HG03039 (cell line): ENCODE measurements at regions not wholly inside any gene's neighbourhood (a gene's known extent, or its start where the extent isn't known, plus 50 kb on each side); places are given as distances from the start of the nearest gene placed in this dataset.

Source experiments
- ATAC-seq: cut with Tn5 transposase; IDR thresholded peaks from one replicate; pipeline ENCODE4 v1.9.1; 2021; ENCODE audit warnings: mild to moderate bottlenecking, moderate library complexity; ENCODE audit not compliant: unreplicated experiment

GRCh38 chr6:141688916-141689315 lies 443.8 kb upstream of the GJE1 start:
- peak; percentile 64 for ATAC-seq

GRCh38 chr6:141685416-141685815 lies 447.3 kb upstream of the GJE1 start:
- no peak for ATAC-seq

GRCh38 chr6:141682391-141682790 lies 450.3 kb upstream of the GJE1 start:
- no peak for ATAC-seq

GRCh38 chr6:141677598-141678211 lies 455.0 kb upstream of the GJE1 start:
- ATAC-seq: no peak

- ATAC-seq: no peak
Observed at GRCh38 chr6:141675957-141676356, 456.8 kb upstream of the GJE1 start.

- ATAC-seq: no peak
Observed at GRCh38 chr6:141669141-141669540, 463.6 kb upstream of the GJE1 start.

- ATAC-seq: no peak
Observed at GRCh38 chr6:141667580-141668309, 465.0 kb upstream of the GJE1 start.

- no peak for ATAC-seq
Observed at GRCh38 chr6:141666187-141666586, 466.5 kb upstream of the GJE1 start.

GRCh38 chr6:141664744-141665143 lies 468.0 kb upstream of the GJE1 start:
- no peak for ATAC-seq

GRCh38 chr6:141659582-141659981 lies 473.1 kb upstream of the GJE1 start:
- no peak for ATAC-seq

- no peak for ATAC-seq
Observed at GRCh38 chr6:141658696-141659095, 474.0 kb upstream of the GJE1 start.

- no peak for ATAC-seq
Observed at GRCh38 chr6:141657812-141658211, 474.9 kb upstream of the GJE1 start.

GRCh38 chr6:141653590-141653989 lies 479.1 kb upstream of the GJE1 start:
- no peak for ATAC-seq

- ATAC-seq: no peak
Observed at GRCh38 chr6:141641951-141642350, 490.8 kb upstream of the GJE1 start.

GRCh38 chr6:141641406-141641805 lies 491.3 kb upstream of the GJE1 start:
- no peak for ATAC-seq

- no peak for ATAC-seq
Observed at GRCh38 chr6:141635621-141636020, 497.1 kb upstream of the GJE1 start.

GRCh38 chr6:141634269-141634668 lies 498.5 kb upstream of the GJE1 start:
- no peak for ATAC-seq

GRCh38 chr6:141624301-141624700 lies 508.4 kb upstream of the GJE1 start:
- no peak for ATAC-seq

GRCh38 chr6:141618180-141618581 lies 514.5 kb upstream of the GJE1 start:
- ATAC-seq: no peak

GRCh38 chr6:141610741-141611140 lies 522.0 kb upstream of the GJE1 start:
- no peak for ATAC-seq

GRCh38 chr6:141607956-141608355 lies 524.8 kb upstream of the GJE1 start:
- ATAC-seq: no peak

- no peak for ATAC-seq
Observed at GRCh38 chr6:141598487-141598886, 534.2 kb upstream of the GJE1 start.

GRCh38 chr6:141594874-141595273 lies 537.9 kb upstream of the GJE1 start:
- ATAC-seq: no peak
